Kidney capillary endothelial cell (primary cell): ENCODE measurements at regions not wholly inside any gene's neighbourhood (a gene's known extent, or its start where the extent isn't known, plus 50 kb on each side); places are given as distances from the start of the nearest gene placed in this dataset.
A peak's percentile ranks its signal among the peaks of the same experiment; 100 is the strongest.

Experiments
- DNase-seq: peaks from one replicate; pipeline ENCODE4 v3.0.0-alpha.2; 2018; ENCODE audit warnings: low spot score

- no peak for DNase-seq
These were observed 411.6 kb downstream of the BRINP1 start for GRCh38 chr9:118957585-118957984.

GRCh38 chr9:118959366-118959765, 409.9 kb downstream of the BRINP1 start:
- DNase-seq: no peak

GRCh38 chr9:118961857-118962256, 407.4 kb downstream of the BRINP1 start:
- peak; percentile 1 for DNase-seq

- DNase-seq: no peak
These were observed 406.8 kb downstream of the BRINP1 start for GRCh38 chr9:118962426-118962825.

- DNase-seq: no peak
These were observed 405.6 kb downstream of the BRINP1 start for GRCh38 chr9:118963674-118964073.

- DNase-seq: no peak
These were observed 401.3 kb downstream of the BRINP1 start for GRCh38 chr9:118967901-118968300.

- DNase-seq: no peak
These were observed 393.5 kb downstream of the BRINP1 start for GRCh38 chr9:118975736-118976135.

- no peak for DNase-seq
These were observed 393.1 kb downstream of the BRINP1 start for GRCh38 chr9:118976160-118976559.

GRCh38 chr9:118984607-118985006, 384.6 kb downstream of the BRINP1 start:
- no peak for DNase-seq

GRCh38 chr9:118985851-118986250, 383.4 kb downstream of the BRINP1 start:
- DNase-seq: no peak

- DNase-seq: no peak
These were observed 382.1 kb downstream of the BRINP1 start for GRCh38 chr9:118987167-118987566.

- DNase-seq: no peak
These were observed 378.3 kb downstream of the BRINP1 start for GRCh38 chr9:118990949-118991348.

GRCh38 chr9:118991366-118992285, 377.6 kb downstream of the BRINP1 start:
- DNase-seq: no peak

GRCh38 chr9:118992813-118993794, 376.1 kb downstream of the BRINP1 start:
- no peak for DNase-seq

GRCh38 chr9:118993965-118994364, 375.3 kb downstream of the BRINP1 start:
- DNase-seq: no peak

GRCh38 chr9:119002491-119002890, 366.7 kb downstream of the BRINP1 start:
- no peak for DNase-seq

GRCh38 chr9:119003201-119003611, 366.0 kb downstream of the BRINP1 start:
- DNase-seq: no peak

GRCh38 chr9:119003882-119004617, 365.2 kb downstream of the BRINP1 start:
- no peak for DNase-seq

- no peak for DNase-seq
These were observed 364.6 kb downstream of the BRINP1 start for GRCh38 chr9:119004618-119004990.

GRCh38 chr9:119005162-119005561, 364.1 kb downstream of the BRINP1 start:
- DNase-seq: no peak

- no peak for DNase-seq
These were observed 360.0 kb downstream of the BRINP1 start for GRCh38 chr9:119009249-119009648.

- no peak for DNase-seq
These were observed 349.0 kb downstream of the BRINP1 start for GRCh38 chr9:119020284-119020683.
